Uterus (tissue), 3 donors: ENCODE measurements at regions not wholly inside any gene's neighbourhood (a gene's known extent, or its start where the extent isn't known, plus 50 kb on each side); places are given as distances from the start of the nearest gene placed in this dataset.
"Not testable (repeated sequence)": the region's sequence is repeated elsewhere in the genome, so short reads cannot be mapped to it uniquely, and the experiment has no call there.

Experiments
- DNase-seq, 2 donors: peaks; one replicate each; pipeline ENCODE4 v3.0.0-alpha.2; 2019 to 2020
- H3K27ac ChIP-seq, 2 donors: fragments of 200-600 bp; sonication (generic); 1 replicate in 1 of 2; 2 replicates in 1 of 2; pipeline ENCODE4 v1.5.1; 2016 to 2018
- H3K27me3 ChIP-seq, 2 donors: fragments of 200-600 bp; sonication (generic); one replicate each; pipeline ENCODE4 v1.5.1; 2018 to 2019; ENCODE audit warnings: control low read depth in 1 of 2
- H3K36me3 ChIP-seq, 2 donors: fragments of 200-600 bp; sonication (generic); one replicate each; pipeline ENCODE4 v1.5.1; 2019; ENCODE audit warnings: control low read depth in 1 of 2
- H3K4me1 ChIP-seq, 2 donors: fragments of 200-600 bp; sonication (generic); one replicate each; pipeline ENCODE4 v1.5.1; 2018 to 2019; ENCODE audit warnings: control low read depth in 1 of 2
- H3K4me3 ChIP-seq, 2 donors: fragments of 200-600 bp; sonication (generic); 1 replicate in 1 of 2; 2 replicates in 1 of 2; pipeline ENCODE4 v1.5.1; 2018 to 2019; ENCODE audit warnings: mild to moderate bottlenecking in 1 of 2
- H3K9me3 ChIP-seq, 2 donors: fragments of 200-600 bp; sonication (generic); one replicate each; pipeline ENCODE4 v1.5.1; 2019; ENCODE audit warnings: control low read depth in 1 of 2
- POLR2A ChIP-seq, 2 donors: fragments of 450-650 bp; IDR thresholded peaks; one replicate each; pipeline ENCODE4 v1.6.1; 2016; ENCODE audit warnings: antibody characterized with exemption in 2 of 2, mild to moderate bottlenecking in 1 of 2, moderate library complexity in 1 of 2
- intact Hi-C: fragments of 100-400 bp; cut with DNase I; formaldehyde crosslinking; loops from one replicate; pipeline ENCODE4 v1.15.1; 2023; ENCODE audit warnings: low total_unique reads
- TF ChIP-seq, protein P1 (sequence below), 4 experiments: fragments of 200-600 bp in 2 of 4; fragments of 450-650 bp in 2 of 4; sonication (generic) in 2 of 4; IDR thresholded peaks; one replicate each; pipeline ENCODE4 v1.5.1; 2016 to 2019; ENCODE audit warnings: antibody characterized with exemption in 4 of 4, mild to moderate bottlenecking in 2 of 4, moderate library complexity in 1 of 4
- donor health status: DM: yes; HTN: yes; CAD: no.

GRCh38 chr2:106009096-106009495 lies 185.0 kb downstream of the UXS1 start:
- Histone ChIP-seq H3K27me3 (no peaks in the 10 kb centered on the region), H3K4me1 (no peaks in the 10 kb centered on the region), H3K9me3 (peaks cover 0 to 9% of the 10 kb centered on the region in 2 donors), H3K4me3 (no peak overlapping the region), H3K36me3 (no peaks in the 10 kb centered on the region), H3K27ac (no peak overlapping the region)
- intact Hi-C loops, result no loop called here
- no peak for DNase-seq
- no peak for TF ChIP-seq POLR2A (IDR thresholded peaks at IDR 0.05)
- TF ChIP-seq, protein P1, sequence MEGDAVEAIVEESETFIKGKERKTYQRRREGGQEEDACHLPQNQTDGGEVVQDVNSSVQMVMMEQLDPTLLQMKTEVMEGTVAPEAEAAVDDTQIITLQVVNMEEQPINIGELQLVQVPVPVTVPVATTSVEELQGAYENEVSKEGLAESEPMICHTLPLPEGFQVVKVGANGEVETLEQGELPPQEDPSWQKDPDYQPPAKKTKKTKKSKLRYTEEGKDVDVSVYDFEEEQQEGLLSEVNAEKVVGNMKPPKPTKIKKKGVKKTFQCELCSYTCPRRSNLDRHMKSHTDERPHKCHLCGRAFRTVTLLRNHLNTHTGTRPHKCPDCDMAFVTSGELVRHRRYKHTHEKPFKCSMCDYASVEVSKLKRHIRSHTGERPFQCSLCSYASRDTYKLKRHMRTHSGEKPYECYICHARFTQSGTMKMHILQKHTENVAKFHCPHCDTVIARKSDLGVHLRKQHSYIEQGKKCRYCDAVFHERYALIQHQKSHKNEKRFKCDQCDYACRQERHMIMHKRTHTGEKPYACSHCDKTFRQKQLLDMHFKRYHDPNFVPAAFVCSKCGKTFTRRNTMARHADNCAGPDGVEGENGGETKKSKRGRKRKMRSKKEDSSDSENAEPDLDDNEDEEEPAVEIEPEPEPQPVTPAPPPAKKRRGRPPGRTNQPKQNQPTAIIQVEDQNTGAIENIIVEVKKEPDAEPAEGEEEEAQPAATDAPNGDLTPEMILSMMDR (IDR thresholded peaks at IDR 0.05), result no peak

- Histone ChIP-seq H3K27me3 (no peaks in the 10 kb centered on the region), H3K27ac (no peak overlapping the region), H3K9me3 (peaks cover 0 to 9% of the 10 kb centered on the region in 2 donors), H3K36me3 (no peaks in the 10 kb centered on the region), H3K4me1 (no peaks in the 10 kb centered on the region), H3K4me3 (no peak overlapping the region)
- no peak for DNase-seq
- intact Hi-C loops, result no loop called here
- TF ChIP-seq, protein P1 (IDR thresholded peaks at IDR 0.05), result no peak
- no peak for TF ChIP-seq POLR2A (IDR thresholded peaks at IDR 0.05)
These were observed 189.2 kb downstream of the UXS1 start for GRCh38 chr2:106004851-106005250.

DNA sequence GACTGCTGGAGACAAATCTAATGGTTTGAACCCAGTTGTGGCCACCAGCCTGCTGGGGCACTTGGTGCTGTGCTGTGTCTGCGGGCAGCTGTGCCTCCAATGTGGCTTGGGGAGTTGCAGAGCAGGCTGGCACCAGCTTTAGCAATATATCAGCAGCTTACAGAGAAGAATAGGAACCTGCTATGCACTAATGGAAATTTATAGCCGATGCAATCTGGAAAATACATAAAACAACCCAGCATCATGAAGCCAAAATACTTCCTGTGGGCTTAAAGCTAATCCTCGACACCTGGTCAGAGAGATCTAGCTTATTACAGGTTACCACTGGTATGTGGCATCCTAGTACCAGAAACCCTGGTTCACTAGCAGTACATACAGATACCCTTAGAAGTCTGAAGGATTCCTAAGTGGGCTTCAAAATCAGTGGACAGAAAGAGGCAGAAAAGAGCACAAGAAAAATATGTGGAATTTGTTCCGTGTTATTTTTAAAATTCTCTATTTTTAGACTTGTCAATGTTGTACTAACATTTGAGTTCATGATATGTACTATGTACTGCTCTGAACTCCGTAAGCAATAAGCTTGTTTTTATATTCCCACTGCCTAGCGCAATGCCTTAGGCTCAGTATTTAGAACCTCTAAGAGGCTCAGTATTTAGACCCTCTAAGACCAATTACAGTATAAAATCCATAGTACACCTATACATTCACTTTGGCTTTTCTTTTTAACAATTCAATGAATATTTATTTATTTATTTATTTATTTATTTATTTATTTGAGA lies 194.7 kb downstream of the UXS1 start:
- DNase-seq, result no peak
- Histone ChIP-seq H3K4me1 (no peaks in the 10 kb centered on the region), H3K9me3 (no peaks in the 10 kb centered on the region), H3K27me3 (no peaks in the 10 kb centered on the region), H3K36me3 (no peaks in the 10 kb centered on the region), H3K27ac (no peak overlapping the region), H3K4me3 (no peak overlapping the region)
- intact Hi-C loops, result no loop called here
- TF ChIP-seq, protein P1 (IDR thresholded peaks at IDR 0.05), result no peak
- TF ChIP-seq POLR2A (IDR thresholded peaks at IDR 0.05), result no peak

DNA sequence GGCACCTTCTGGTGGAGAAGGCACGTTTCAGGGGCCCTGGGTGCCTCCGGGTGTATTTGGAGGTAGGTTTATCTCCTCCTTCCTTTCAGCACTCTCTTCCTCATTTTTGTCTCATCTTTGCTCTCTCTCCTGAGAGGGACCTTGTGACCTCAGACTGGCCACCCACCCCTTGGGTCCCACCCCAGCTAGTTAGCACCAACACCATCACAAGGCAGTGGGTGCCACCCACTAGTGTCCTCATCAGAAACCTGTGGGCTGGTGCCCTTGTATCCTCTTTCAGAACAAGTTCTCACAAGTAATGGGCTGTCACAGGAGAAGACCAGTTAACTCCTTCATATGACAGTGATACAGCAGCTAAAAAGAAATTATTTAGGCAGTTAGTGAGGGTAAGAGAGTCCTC lies 196.4 kb downstream of the UXS1 start:
- DNase-seq, result no peak
- H3K27me3 ChIP-seq, result no peaks in the 10 kb centered on the region
- H3K36me3 ChIP-seq, result no peaks in the 10 kb centered on the region
- no peak overlapping the region for H3K27ac ChIP-seq
- no peaks in the 10 kb centered on the region for H3K9me3 ChIP-seq
- no peaks in the 10 kb centered on the region for H3K4me1 ChIP-seq
- intact Hi-C loops, result no loop called here
- TF ChIP-seq, protein P1 (IDR thresholded peaks at IDR 0.05), result no peak
- no peak for TF ChIP-seq POLR2A (IDR thresholded peaks at IDR 0.05)
- no peak overlapping the region for H3K4me3 ChIP-seq

DNA sequence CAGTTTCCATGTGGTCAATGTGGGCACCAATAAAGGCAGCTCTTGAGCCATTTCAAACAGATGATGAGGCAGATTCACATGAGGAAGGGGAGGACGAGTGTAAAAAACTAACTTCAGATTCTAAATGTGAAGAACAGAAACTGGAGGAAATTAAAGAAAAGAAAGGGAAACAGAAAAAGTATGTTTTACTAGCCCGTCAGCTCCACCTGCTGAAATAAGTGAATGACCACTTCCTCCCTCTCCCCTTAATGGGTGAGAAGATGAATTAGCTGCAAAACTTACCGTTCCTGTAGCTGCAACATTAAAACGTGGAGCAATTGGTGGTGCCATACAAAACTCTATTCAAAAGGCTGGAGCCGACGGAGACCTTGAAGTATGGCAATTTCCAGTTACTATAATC lies 203.5 kb downstream of the UXS1 start:
- Histone ChIP-seq H3K36me3 (no peaks in the 10 kb centered on the region), H3K4me3 (no peak overlapping the region), H3K4me1 (no peaks in the 10 kb centered on the region), H3K27me3 (no peaks in the 10 kb centered on the region), H3K9me3 (no peaks in the 10 kb centered on the region), H3K27ac (no peak overlapping the region)
- no peak for TF ChIP-seq POLR2A (IDR thresholded peaks at IDR 0.05)
- TF ChIP-seq, protein P1 (IDR thresholded peaks at IDR 0.05), result no peak
- DNase-seq, result no peak
- intact Hi-C loops, result no loop called here

DNA sequence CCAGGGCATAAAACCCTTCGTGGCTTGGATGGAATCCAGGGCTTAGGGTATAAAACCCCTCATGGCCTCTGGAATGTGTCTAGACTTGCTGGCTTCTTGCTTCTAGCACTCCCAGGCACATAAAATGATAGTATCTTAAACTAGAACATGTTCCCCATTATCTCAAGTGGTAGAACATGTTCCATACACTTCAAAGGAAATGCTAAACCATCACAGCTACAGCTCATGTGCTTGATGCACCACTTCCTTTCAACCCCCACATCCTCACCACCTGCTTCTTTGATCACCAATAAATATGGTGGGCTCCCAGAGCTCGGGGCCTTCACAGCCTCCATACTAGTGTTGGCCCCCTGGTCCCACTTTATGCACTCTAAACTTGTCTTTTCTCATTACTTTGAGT lies 204.3 kb downstream of the UXS1 start:
- H3K4me1 ChIP-seq, H3K27me3 ChIP-seq, intact Hi-C loops, H3K27ac ChIP-seq, H3K36me3 ChIP-seq, DNase-seq, H3K9me3 ChIP-seq, H3K4me3 ChIP-seq: not testable (repeated sequence)
